Prostate gland (tissue), 2 donors: ENCODE measurements at regions not wholly inside any gene's neighbourhood (a gene's known extent, or its start where the extent isn't known, plus 50 kb on each side); places are given as distances from the start of the nearest gene placed in this dataset.

Experiments used
- POLR2A ChIP-seq: fragments of 450-650 bp; IDR thresholded peaks from one replicate; pipeline ENCODE4 v1.6.1; 2016; ENCODE audit warnings: antibody characterized with exemption, mild to moderate bottlenecking
- POLR2AphosphoS5 ChIP-seq: sonication (generic); formaldehyde crosslinking; IDR thresholded peaks from one replicate; pipeline ENCODE4 v1.6.1; 2017; ENCODE audit warnings: antibody characterized with exemption
- TF ChIP-seq, protein P1 (sequence below), 4 experiments: fragments of 200-600 bp in 2 of 4; fragments of 450-650 bp in 2 of 4; sonication (generic) in 2 of 4; IDR thresholded peaks; 1 replicate in 3 of 4; 2 replicates in 1 of 4; pipeline ENCODE4 v1.5.1; 2016 to 2019; ENCODE audit warnings: antibody characterized with exemption in 4 of 4, mild to moderate bottlenecking in 2 of 4, moderate library complexity in 2 of 4

GRCh38 chr2:14511541-14511940, 121.0 kb upstream of the LRATD1 start:
- TF ChIP-seq, protein P1, sequence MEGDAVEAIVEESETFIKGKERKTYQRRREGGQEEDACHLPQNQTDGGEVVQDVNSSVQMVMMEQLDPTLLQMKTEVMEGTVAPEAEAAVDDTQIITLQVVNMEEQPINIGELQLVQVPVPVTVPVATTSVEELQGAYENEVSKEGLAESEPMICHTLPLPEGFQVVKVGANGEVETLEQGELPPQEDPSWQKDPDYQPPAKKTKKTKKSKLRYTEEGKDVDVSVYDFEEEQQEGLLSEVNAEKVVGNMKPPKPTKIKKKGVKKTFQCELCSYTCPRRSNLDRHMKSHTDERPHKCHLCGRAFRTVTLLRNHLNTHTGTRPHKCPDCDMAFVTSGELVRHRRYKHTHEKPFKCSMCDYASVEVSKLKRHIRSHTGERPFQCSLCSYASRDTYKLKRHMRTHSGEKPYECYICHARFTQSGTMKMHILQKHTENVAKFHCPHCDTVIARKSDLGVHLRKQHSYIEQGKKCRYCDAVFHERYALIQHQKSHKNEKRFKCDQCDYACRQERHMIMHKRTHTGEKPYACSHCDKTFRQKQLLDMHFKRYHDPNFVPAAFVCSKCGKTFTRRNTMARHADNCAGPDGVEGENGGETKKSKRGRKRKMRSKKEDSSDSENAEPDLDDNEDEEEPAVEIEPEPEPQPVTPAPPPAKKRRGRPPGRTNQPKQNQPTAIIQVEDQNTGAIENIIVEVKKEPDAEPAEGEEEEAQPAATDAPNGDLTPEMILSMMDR (IDR thresholded peaks at IDR 0.05), result no peak
- TF ChIP-seq POLR2A (no peak), POLR2AphosphoS5 (no peak)
